ENCODE measurements at regions not wholly inside any gene's neighbourhood (a gene's known extent, or its start where the extent isn't known, plus 50 kb on each side); places are given as distances from the start of the nearest gene placed in this dataset.
A peak's percentile ranks its signal among the peaks of the same experiment; 100 is the strongest.

DNA sequence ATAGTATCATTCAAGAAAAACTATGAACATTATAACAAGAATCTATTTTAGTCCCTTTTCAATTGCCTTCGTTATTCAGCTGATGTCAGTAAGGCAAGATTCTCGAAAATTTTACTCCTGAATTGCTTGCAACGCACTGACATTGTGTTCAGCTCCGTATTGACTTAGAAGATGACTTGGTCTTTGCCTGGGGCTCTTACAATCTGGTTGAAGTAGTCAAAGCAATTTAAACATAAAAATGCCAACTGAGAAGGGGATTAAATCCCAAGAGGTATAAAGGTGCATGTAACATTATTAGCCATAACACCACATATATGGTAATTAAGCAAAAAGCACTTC is 507.1 kb downstream of the CENPC start:
- Histone ChIP-seq H3K9me2 (ENCODE audit: insufficient read depth) (no peaks in the 10 kb centered on the region), H3K4me3 (no peak overlapping the region), H3K79me2 (ENCODE audit: insufficient read depth) (no peaks in the 10 kb centered on the region), H3K27me3 (replicated peaks; ENCODE audit: insufficient read depth) (no peaks in the 10 kb centered on the region), H3F3A (ENCODE audit: insufficient read depth) (no peaks in the 10 kb centered on the region), H4K20me1 (ENCODE audit: insufficient read depth) (no peaks in the 10 kb centered on the region), H3K9ac (no peak overlapping the region), H3K4me1 (ENCODE audit: insufficient read depth) (no peaks in the 10 kb centered on the region), H3K36me3 (ENCODE audit: low read depth) (no peaks in the 10 kb centered on the region), H3K9me3 (ENCODE audit: low read depth) (no peaks in the 10 kb centered on the region), H3K27ac (no peak overlapping the region), H3K4me2 (ENCODE audit: unreplicated experiment) (no peak overlapping the region), H2AFZ (no peak overlapping the region)
- DNase-seq, result no peak
- WGBS, 2 experiments (ENCODE audit: low coverage in 1 of 2, low lambda C conversion rate in 2 of 2, missing lambda C conversion rate in 2 of 2), result 7 to 10% methylated on average over 4 of the region's 4 CpGs
- TF ChIP-seq EZH2 (IDR thresholded peaks at IDR 0.05; ENCODE audit: insufficient read depth, poor library complexity, severe bottlenecking) (no peak), EZH2phosphoT487 (IDR thresholded peaks at IDR 0.05; ENCODE audit: insufficient read depth, low read depth) (no peak)
- in situ Hi-C loops (cut with MboI), result no loop called here

DNA sequence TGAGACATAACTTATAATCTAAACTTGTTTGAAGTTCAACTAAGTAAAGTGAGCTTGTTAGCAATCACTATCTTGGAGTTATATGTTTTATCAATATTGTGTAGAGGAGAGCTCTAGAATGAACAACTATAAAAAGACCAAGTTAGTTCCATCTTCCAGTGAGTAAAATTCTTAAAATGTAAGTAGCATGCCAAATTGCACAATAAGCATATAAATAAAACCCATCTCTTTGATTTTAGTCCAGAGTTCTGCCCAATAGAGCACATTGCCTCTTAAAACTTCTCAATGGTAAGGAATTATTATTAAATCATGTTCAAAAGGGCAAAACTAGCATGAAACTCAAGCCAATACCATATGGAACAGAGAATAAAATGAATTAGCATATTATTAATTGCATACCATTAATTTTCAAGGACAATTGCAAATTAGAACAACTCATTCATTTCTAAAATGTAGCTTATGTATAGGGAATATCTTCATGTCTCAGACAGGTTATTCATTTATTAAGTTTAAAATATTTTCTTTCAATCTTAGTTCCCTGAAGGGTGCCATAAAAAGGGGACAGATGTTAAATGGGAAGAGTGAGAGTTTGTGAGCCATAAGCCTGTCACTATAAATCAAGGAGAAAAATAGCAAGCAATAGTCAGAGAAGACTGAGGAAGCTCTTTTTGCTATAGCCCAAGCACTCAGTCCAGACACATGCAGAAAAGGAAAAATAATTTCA is 507.6 kb downstream of the CENPC start:
- H3K9ac ChIP-seq, result no peak overlapping the region
- in situ Hi-C loops (cut with MboI), result no loop called here
- TF ChIP-seq EZH2 (IDR thresholded peaks at IDR 0.05; ENCODE audit: insufficient read depth, poor library complexity, severe bottlenecking) (no peak), EZH2phosphoT487 (IDR thresholded peaks at IDR 0.05; ENCODE audit: insufficient read depth, low read depth) (no peak)
- no peak overlapping the region for H3K4me2 ChIP-seq (ENCODE audit: unreplicated experiment)
- H3K4me3 ChIP-seq, result no peak overlapping the region
- H3F3A ChIP-seq (ENCODE audit: insufficient read depth), result no peaks in the 10 kb centered on the region
- H3K27me3 ChIP-seq (replicated peaks; ENCODE audit: insufficient read depth), result no peaks in the 10 kb centered on the region
- no peaks in the 10 kb centered on the region for H3K79me2 ChIP-seq (ENCODE audit: insufficient read depth)
- no peaks in the 10 kb centered on the region for H3K9me2 ChIP-seq (ENCODE audit: insufficient read depth)
- no peak for DNase-seq
- H3K27ac ChIP-seq, result no peak overlapping the region
- H3K9me3 ChIP-seq (ENCODE audit: low read depth), result no peaks in the 10 kb centered on the region
- H3K36me3 ChIP-seq (ENCODE audit: low read depth), result no peaks in the 10 kb centered on the region
- no peak overlapping the region for H2AFZ ChIP-seq
- H4K20me1 ChIP-seq (ENCODE audit: insufficient read depth), result no peaks in the 10 kb centered on the region
- no peaks in the 10 kb centered on the region for H3K4me1 ChIP-seq (ENCODE audit: insufficient read depth)

GRCh38 chr4:67036791-67037190 is 508.5 kb downstream of the CENPC start:
- Histone ChIP-seq H3K4me1 (ENCODE audit: insufficient read depth) (no peaks in the 10 kb centered on the region), H3K79me2 (ENCODE audit: insufficient read depth) (no peaks in the 10 kb centered on the region), H3K4me3 (no peak overlapping the region), H2AFZ (no peak overlapping the region), H3K9me2 (ENCODE audit: insufficient read depth) (no peaks in the 10 kb centered on the region), H3K27me3 (replicated peaks; ENCODE audit: insufficient read depth) (no peaks in the 10 kb centered on the region), H3K4me2 (ENCODE audit: unreplicated experiment) (no peak overlapping the region), H3K36me3 (ENCODE audit: low read depth) (no peaks in the 10 kb centered on the region), H4K20me1 (ENCODE audit: insufficient read depth) (no peaks in the 10 kb centered on the region), H3K9ac (no peak overlapping the region), H3K9me3 (ENCODE audit: low read depth) (no peaks in the 10 kb centered on the region), H3F3A (ENCODE audit: insufficient read depth) (no peaks in the 10 kb centered on the region), H3K27ac (no peak overlapping the region)
- DNase-seq, result no peak
- in situ Hi-C loops (cut with MboI), result no loop called here
- TF ChIP-seq EZH2 (IDR thresholded peaks at IDR 0.05; ENCODE audit: insufficient read depth, poor library complexity, severe bottlenecking), result no peak

DNA sequence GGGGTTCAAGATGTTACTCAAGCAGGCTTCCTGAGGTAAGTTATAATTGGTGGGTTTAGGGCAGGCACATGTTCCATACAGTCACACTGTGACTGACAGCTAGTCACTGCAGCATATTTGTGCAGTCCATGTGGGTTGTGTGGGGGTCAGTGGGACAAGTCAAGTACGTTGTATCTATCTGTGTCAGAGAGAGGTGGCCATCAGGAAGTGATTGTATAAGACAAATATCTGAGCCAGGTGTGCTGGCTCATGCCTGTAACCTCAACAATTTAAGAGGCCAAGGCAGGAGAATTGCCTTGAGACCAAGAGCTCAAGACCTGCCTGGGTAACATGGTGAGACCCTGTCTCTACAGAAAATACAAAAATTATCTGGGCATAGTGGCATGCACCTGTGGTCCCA is 509.3 kb downstream of the CENPC start:
- in situ Hi-C loops (cut with MboI), result no loop called here
- H3K4me2 ChIP-seq (ENCODE audit: unreplicated experiment), result no peak overlapping the region

DNA sequence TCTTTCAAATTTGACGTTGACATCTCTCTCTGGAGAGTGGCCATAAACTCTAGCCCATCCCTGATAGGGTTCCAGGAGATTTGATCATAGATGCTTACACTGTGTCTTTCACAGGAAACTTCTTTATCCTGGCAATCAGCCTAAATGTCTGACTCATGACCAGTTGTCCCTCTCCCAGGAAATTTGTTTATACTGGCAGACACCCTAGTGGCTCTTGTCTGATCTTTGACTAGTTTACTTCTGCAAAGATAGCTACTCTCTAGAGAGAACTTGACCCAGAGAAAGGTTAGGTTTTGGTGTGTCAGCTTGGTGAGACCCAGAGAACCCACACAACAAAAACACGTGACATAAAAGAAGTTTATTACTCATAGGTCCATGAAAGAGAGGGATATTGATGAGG is 509.8 kb downstream of the CENPC start:
- in situ Hi-C loops (cut with MboI), result no loop called here
- TF ChIP-seq EZH2 (IDR thresholded peaks at IDR 0.05; ENCODE audit: insufficient read depth, poor library complexity, severe bottlenecking), result no peak
- TF ChIP-seq EZH2phosphoT487 (IDR thresholded peaks at IDR 0.05; ENCODE audit: insufficient read depth, low read depth), result no peak
- WGBS, 2 experiments (ENCODE audit: low coverage in 1 of 2, low lambda C conversion rate in 2 of 2, missing lambda C conversion rate in 2 of 2), result 0 to 9% methylated on average over 2 of the region's 2 CpGs
- no peaks in the 10 kb centered on the region for H3F3A ChIP-seq (ENCODE audit: insufficient read depth)
- DNase-seq, result peak; percentile 0
- no peak overlapping the region for H2AFZ ChIP-seq
- no peaks in the 10 kb centered on the region for H3K4me1 ChIP-seq (ENCODE audit: insufficient read depth)
- H3K4me3 ChIP-seq, result no peak overlapping the region
- no peak overlapping the region for H3K9ac ChIP-seq
- H3K36me3 ChIP-seq (ENCODE audit: low read depth), result no peaks in the 10 kb centered on the region
- no peak overlapping the region for H3K4me2 ChIP-seq (ENCODE audit: unreplicated experiment)
- no peaks in the 10 kb centered on the region for H3K79me2 ChIP-seq (ENCODE audit: insufficient read depth)
- no peak overlapping the region for H3K27ac ChIP-seq
- no peaks in the 10 kb centered on the region for H4K20me1 ChIP-seq (ENCODE audit: insufficient read depth)
- H3K9me2 ChIP-seq (ENCODE audit: insufficient read depth), result no peaks in the 10 kb centered on the region
- no peaks in the 10 kb centered on the region for H3K27me3 ChIP-seq (replicated peaks; ENCODE audit: insufficient read depth)
- H3K9me3 ChIP-seq (ENCODE audit: low read depth), result no peaks in the 10 kb centered on the region

More for the DNA sequence above, 509.3 kb downstream of the CENPC start:
- no peaks in the 10 kb centered on the region for H4K20me1 ChIP-seq (ENCODE audit: insufficient read depth)
- 6 to 9% methylated on average over 1 of the region's 1 CpG for WGBS, 2 experiments (ENCODE audit: low coverage in 1 of 2, low lambda C conversion rate in 2 of 2, missing lambda C conversion rate in 2 of 2)
- H3K9ac ChIP-seq, result no peak overlapping the region
- H3K79me2 ChIP-seq (ENCODE audit: insufficient read depth), result no peaks in the 10 kb centered on the region
- no peaks in the 10 kb centered on the region for H3K36me3 ChIP-seq (ENCODE audit: low read depth)
- no peaks in the 10 kb centered on the region for H3K27me3 ChIP-seq (replicated peaks; ENCODE audit: insufficient read depth)
- TF ChIP-seq EZH2phosphoT487 (IDR thresholded peaks at IDR 0.05; ENCODE audit: insufficient read depth, low read depth) (no peak), EZH2 (IDR thresholded peaks at IDR 0.05; ENCODE audit: insufficient read depth, poor library complexity, severe bottlenecking) (no peak)
- H3K9me2 ChIP-seq (ENCODE audit: insufficient read depth), result no peaks in the 10 kb centered on the region
- no peak for DNase-seq
- H3F3A ChIP-seq (ENCODE audit: insufficient read depth), result no peaks in the 10 kb centered on the region
- no peak overlapping the region for H3K4me3 ChIP-seq
- no peak overlapping the region for H3K27ac ChIP-seq
- no peaks in the 10 kb centered on the region for H3K9me3 ChIP-seq (ENCODE audit: low read depth)
- H2AFZ ChIP-seq, result no peak overlapping the region
- no peaks in the 10 kb centered on the region for H3K4me1 ChIP-seq (ENCODE audit: insufficient read depth)

All from GM23248 (cell line).